GM20431 (cell line): ENCODE measurements at regions not wholly inside any gene's neighbourhood (a gene's known extent, or its start where the extent isn't known, plus 50 kb on each side); places are given as distances from the start of the nearest gene placed in this dataset.

Source experiments
- in situ Hi-C: fragments of 300-500 bp; cut with MseI, MboI; formaldehyde crosslinking; loops from one replicate; pipeline ENCODE4 v1.15.0; 2020; ENCODE audit warnings: low sequenced_read_pairs; ENCODE audit not compliant: unreplicated experiment

DNA sequence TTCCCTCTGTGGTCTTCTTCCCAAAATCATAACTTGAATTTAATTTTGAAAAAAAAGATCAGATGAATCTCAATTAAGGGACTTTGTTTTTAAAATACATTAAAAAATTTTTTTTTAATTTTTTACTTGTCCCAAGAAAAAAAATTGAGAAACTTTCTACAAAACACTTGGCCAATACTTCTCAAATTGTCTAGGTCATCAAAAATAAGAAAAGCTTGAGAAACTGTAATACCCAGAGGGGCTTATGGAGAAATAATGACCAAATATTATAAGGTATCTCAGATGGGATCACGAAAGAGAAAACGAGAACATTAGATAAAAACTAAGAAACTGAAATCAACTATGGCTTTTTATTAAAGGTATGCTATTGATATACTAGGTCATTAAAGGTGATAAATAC, 835.0 kb downstream of the GATA3 start:
- in situ Hi-C loops = no loop called here

DNA sequence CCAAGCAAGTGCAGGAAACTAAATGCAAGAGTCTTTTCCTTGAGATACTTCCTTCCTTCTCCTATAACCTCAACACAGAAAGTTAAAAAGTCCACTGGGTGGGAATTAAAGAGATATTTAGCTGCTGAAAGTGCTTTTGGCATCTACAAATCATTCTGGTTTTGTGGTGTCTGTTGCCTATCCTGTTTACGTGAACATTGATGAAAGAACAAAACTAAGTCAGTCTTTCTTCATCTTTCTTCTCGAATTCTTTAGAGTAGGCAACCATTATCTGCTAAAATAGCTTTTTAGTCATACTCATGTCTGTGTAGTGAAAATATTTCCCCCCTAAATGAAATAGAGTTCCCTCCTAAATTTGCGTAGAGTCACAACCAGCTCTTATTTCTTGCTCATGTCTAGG, 838.6 kb downstream of the GATA3 start:
- in situ Hi-C loops = no loop called here

DNA sequence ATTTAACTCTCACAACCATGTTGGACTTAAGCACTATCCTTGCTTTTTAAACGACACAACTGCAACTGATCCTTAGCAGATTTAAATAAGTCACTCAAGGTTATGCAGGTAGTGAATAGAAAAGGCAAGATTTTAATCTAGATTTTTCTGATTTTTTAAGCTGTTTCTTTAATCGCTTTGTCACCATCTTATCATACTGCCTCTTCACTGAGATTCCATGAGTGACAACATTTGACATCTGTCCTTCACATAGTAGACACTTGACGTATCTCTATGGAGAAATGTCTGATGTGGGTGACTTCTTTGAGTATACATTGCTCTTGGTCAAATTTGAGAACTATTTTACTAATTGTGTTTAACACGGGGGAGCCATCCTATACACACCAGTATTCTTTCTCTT, 839.7 kb downstream of the GATA3 start:
- in situ Hi-C loops = no loop called here

DNA sequence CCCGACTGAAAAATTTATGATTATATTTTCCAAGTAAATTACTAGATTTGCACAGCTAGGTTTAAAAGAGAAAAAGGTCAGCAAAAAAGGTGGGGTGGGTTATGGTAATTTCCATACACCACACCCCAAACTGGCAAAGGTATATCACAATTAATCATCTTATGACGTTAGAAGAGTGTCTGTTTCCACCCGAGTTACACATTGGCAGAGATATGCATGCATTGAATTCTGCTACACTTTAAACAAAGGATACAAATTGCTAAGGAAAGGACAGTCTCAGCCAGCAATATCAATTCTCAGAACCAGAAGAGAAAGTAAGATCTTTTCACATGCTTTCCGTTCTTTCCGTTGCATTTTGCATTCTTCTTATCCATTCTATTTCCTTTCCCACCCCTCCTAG, 843.3 kb downstream of the GATA3 start:
- in situ Hi-C loops = no loop called here

DNA sequence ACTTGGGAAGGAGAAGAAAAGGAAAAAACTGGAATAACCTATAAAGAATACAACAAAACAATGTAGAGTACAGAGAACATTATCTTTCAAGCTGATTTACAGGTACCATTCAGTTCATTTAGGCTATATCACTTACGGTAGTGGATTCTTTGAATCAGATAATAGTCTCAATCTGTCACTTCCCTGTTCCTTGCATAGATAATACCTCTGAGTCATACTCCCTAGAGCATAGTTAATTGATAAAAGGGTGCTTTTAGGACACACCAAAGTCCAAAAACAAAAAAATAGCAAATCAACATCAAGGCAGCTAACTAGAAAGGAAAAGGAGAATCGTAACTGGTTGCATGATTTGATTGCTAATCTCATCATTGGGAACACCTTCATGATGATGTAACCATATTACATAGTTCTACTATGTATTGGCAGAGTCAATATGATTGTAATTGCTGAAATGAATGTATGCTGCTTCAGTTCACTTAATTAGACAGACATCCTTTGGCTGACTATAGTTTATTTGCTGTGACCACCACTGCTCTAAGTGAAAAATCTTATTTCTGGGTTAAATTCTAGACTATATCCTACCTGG, 844.4 kb downstream of the GATA3 start:
- in situ Hi-C loops = no loop called here

DNA sequence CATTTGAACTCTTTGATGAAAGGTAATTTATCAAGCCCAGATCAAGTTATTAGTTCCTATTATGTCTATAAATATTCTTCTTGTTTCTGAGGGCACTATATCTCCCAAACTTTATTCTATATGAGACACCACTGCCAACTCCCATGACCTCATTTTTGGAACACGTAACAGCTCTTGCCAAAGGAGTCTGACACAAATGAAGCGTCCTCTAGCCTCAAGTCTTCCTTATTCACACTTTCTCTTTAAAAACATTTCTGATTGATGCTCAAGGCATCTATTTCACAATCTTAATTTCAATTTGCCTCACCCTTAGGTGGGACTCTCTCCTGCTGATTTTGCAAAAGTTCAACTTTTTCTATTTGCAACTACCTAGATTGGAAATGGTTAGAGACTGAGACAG, 848.4 kb downstream of the GATA3 start:
- in situ Hi-C loops = no loop called here

DNA sequence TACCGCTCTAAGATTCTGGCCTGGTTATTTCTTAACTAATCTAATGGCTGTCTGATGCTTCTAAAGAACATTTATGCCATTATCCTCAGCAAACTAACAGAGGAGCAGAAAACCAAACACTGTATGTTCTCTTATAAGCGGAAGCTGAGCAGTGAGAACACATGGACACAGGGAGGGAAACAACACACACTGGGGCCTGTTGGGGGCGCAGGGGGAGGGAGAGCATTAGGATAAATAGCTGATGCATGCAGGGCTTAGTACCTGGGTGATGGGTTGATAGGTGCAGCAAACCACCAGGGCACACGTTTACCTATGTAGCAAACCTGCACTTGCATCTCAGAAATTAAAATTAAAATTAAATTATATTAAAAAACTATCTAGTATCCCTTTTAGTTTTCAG, 853.5 kb downstream of the GATA3 start:
- in situ Hi-C loops = no loop called here

DNA sequence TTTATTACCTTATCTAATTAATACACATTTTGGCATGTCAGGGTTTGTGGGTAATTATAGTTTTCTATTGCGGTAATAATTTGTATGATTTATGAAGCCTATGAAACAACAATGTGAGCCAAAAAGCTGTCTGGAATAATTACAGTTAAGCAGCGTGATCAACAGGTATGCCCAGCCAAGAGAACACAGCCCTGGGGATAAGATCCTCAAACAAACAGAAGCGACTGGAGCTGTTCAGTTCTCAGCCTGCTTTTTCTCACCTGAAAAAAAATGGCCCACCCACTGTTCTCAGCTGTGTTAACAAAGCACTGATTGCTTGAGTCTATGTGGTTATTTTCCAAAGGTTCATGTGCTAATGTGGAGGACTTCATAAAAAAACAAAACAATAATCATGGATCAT, 855.8 kb downstream of the GATA3 start:
- in situ Hi-C loops = no loop called here

DNA sequence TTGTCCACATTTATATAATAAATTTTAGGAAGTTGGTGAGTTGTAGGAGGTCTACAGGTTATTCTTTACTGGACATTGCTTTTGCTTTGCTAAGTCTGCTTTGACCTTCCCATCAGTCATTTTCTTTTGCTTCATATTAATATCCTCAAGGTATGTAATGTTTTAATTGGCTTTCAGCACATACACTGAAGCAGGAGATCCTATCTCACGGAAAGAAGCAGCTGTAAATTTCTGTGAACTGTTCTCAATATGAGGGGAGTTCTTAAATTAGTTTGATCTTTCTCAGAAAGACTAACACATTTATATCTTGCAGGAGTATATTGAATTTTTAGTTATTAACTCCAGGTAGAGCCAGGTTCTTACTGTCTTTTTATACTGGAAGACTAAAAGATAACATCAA, 856.5 kb downstream of the GATA3 start:
- in situ Hi-C loops = no loop called here

DNA sequence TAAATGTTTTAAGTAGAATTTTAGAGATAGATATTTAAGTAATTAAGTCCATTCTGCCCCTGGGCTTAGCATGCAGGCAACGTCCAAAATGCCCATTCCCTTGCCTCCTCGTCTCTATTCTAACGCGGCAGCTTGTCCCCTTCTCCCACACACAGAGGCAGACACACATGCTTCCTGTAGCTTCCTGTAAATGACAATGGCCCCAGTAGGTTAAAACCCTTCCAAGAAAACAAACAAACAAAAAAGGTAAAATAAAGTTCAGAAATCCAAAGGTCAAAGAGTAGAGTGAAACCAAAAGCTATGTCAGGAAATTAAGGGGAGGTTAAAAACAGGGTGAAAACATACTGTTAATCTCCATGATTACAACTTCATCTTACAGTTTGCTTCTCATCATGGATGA, 857.6 kb downstream of the GATA3 start:
- in situ Hi-C loops = no loop called here

DNA sequence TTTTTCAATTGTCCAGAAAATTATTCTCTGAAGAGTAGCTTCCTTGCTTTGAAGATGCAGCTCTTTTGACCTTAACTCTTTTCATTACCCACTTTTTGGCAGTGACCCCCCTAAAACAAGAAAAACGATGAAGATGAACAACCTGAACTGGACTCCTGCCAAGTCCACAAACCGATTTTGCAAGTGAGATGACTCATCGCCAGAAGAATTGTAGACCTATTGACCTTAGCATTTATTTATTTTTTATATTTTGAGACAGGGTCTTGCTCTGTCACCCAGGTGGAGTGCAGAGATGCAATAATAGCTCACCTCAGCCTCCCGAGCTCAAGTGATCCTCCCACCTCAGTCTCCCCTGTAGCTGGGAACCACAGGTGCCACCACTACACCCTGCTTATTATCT, 859.2 kb downstream of the GATA3 start:
- in situ Hi-C loops = no loop called here

DNA sequence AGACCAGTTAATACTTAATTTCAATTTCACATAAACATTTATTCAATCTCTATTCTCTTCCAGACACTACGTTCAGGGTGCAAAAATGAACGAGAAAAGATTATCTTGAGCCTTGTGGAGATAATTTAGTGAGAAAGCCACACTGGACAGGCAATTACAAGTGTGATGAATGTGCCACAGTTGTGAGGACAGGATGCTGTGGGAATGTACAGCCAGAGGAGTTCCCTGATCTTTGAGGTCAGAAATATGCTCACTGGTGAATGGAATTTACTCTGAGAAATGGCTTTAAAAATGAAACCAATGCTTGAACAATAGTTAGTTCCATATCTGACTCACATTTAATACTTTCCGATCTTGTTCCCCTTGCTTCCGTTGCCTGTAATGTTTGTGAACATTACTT, 864.8 kb downstream of the GATA3 start:
- in situ Hi-C loops = no loop called here

DNA sequence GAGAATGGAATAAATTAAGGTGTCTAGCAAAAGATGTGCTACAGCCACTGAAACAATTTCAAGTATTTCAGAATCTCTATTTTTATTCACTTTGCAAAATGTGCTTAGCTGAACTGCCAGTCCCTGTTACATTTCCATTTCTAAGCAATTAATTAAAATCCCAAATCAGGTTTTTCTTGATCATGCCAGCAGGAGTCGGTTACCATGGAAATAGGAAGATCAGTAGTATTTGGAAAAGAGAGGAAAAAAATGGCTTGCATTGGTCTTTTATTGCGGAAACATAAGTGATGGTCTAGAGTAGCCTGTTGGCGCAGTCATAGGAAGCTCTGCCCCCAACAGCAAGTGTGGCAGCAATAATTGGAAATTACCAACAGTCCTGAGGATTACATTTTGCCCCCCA, 867.1 kb downstream of the GATA3 start:
- in situ Hi-C loops = no loop called here

DNA sequence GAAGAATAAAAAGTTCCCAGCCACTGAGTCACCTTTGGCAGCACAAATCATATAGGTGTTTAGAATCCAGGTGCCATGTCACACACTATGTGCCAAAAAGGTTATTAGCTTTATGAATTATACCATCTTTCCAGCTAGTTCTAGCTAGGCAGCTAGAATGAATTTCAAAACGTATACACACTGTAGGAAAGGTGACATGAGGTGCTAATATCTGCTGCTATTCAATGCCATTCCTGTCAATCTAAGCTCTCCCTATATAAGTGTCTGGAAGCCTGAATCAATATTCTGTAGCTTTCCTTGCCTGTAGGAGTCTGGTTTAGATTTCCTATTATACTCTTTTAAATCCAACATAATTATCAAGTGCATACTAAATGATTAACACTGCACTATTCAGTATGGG, 868.6 kb downstream of the GATA3 start:
- in situ Hi-C loops = no loop called here

DNA sequence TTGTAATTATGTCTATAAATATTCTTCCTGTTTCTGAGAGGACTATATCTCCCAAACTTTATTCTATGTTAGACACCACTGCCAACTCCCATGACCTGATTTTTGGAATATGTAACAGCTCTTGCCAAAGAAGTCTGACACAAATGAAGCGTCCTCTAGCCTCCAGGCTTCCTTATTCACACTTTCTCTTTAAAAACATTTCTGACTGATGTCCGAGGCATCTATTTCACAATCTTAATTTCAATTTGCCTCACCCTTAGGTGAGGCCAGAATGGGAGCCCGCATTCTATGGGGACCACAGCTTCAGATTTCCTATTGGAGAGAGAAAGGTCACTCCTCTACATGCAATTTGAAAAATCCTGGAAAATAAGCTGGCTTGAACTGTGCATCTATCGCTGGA, 873.2 kb downstream of the GATA3 start:
- in situ Hi-C loops = no loop called here

DNA sequence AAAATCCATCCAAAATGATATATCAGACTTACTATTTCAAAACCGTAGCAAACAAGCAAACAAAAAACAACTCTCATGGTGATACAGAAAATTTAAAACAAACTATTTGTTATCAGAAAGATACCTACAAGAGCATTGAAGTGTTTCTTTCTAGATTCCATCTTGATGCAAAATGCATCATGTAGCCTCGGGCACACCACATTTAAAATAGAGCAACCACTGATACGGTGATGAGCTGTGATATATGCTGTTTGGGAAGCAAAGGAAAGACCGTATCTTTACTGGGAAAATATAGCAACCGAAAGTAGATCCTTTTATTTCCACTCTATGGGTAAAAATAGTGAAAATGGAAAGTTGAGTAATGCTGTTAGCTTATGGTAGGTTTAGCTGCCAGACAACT, 892.0 kb downstream of the GATA3 start:
- in situ Hi-C loops = no loop called here

DNA sequence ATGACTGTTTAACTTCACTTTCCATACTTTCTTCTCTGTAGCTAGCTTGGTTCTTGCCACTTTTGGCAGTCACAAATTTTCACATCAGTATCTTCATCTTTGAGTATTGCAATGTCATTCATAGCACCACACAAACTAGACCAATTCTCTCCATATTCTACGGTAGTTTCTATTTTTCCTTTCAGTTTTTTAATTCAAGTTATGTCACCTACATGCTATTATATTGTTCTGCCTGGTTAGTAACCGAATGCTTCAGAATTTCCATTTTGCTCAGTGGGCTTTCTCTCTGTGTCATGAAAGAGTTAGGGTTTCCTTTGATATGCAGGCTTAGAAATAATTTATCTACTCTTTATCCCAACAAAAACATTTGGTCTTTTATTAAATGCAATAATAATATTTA, 896.5 kb downstream of the GATA3 start:
- in situ Hi-C loops = no loop called here

DNA sequence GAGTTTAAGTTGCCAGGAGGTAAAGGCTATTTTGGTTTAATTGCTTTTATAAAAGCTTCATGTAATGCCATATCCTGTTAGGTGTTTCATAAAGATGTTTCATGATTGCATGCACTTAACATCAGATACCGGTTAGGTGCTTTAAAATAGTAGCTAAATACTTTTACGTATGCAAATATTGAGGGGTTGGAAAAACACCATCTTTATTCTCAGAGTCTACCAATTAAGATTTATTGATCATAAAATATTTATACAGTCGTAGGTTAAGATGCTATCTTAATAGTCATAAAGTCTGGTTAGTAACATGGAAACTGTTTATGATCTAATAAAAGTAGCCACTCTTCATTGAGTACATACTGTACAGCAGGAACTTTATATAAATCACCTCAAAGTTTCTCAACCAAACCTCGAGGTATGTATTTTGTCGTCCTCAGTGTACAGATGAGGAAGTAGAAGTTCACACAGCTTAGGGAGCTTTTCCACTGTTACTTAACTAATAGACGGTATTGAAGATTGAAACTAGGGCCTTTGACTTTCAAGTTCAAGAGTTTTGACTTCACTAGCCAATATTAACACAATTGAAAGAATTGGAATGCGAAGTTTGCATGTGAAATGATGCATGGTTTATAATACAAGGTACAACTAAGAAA, 897.1 kb downstream of the GATA3 start:
- in situ Hi-C loops = no loop called here

DNA sequence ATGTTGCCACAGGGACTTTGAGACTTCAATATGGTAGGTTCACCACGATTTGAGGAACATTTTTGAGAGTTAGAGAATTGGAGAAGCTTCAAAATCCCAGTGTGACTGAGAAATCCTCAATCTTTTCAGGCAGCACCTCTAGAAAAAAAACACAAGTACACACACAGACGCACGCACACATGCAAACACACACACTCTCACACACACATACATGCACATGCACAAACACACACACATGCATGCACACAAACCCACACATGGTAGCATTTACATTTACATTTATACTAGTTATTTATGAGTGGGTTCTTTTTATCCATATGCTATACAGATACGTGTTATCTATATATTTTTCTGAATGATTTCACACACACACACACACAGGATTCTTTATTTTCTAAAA, 901.9 kb downstream of the GATA3 start:
- in situ Hi-C loops = no loop called here

DNA sequence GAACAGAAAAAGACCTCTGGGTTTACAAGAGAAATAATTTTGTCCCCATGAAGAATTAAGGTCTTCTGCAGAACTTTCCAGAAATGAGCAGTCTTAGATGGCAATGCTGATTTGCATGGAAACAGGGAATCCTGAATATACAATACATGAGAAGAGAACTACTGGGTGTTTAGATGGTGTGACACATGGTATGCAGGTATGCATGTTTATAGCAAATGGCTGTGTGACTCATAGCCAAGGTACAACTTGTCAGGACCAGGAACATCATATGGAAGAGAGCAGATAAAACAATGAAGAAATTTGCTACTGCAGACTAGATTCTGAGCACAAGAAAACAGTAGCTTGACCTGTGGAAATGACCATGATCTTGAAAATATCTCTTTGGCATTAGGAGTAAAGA, 907.8 kb downstream of the GATA3 start:
- in situ Hi-C loops = no loop called here

DNA sequence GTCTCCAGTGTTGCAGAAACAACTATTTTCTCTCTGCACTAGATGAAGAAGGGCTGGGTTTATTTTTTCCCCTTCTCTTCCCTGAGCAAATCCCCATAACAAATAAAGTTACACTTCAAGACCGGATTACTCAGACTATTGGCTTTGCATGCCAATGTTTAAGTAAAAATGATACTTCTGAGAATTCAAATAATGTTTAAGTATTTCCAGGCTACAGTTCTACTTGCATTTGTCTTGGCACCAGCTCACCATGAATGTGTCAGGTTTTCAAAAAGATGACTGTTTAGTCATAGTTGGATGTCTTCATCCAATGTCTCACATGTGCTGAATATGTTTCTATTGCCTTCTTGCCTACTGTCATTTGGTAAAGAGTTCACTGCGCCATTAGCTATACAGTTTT, 912.6 kb downstream of the GATA3 start:
- in situ Hi-C loops = no loop called here

DNA sequence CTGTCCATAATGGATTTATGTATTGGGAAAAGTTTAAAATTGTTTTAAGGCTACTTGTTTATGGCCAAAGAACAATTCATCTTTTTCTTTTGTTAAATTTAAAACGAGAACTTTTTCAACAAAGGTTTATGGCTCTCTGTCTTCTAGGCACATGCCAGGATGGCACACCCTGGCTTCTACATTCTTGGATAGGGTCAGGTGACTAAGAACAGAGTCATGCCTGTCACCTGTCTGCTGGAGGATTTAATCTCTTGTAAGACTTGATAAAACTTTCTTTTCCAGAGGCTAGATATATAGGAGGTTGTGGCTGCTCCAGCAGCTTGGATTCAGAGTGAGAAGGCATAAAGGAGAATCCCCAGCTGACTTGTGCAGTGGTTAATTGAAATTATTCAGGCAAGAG, 915.4 kb downstream of the GATA3 start:
- in situ Hi-C loops = no loop called here
